Peyer's patch (tissue), 4 donors: ENCODE measurements at regions not wholly inside any gene's neighbourhood (a gene's known extent, or its start where the extent isn't known, plus 50 kb on each side); places are given as distances from the start of the nearest gene placed in this dataset.
"Not testable (repeated sequence)": the region's sequence is repeated elsewhere in the genome, so short reads cannot be mapped to it uniquely, and the experiment has no call there.

ENCODE experiments used
- CTCF ChIP-seq, 6 experiments: fragments of 450-650 bp in 4 of 6; fragments of 200-600 bp in 2 of 6; sonication (generic) in 1 of 6; IDR thresholded peaks; one replicate each; pipeline ENCODE4 v1.5.1; 2017 to 2019; ENCODE audit warnings: antibody characterized with exemption in 6 of 6, mild to moderate bottlenecking in 3 of 6, moderate library complexity in 1 of 6
- POLR2A ChIP-seq, 2 donors: fragments of 450-650 bp; IDR thresholded peaks; one replicate each; pipeline ENCODE4 v1.5.1; 2017; ENCODE audit warnings: antibody characterized with exemption in 2 of 2, mild to moderate bottlenecking in 2 of 2, moderate library complexity in 2 of 2

DNA sequence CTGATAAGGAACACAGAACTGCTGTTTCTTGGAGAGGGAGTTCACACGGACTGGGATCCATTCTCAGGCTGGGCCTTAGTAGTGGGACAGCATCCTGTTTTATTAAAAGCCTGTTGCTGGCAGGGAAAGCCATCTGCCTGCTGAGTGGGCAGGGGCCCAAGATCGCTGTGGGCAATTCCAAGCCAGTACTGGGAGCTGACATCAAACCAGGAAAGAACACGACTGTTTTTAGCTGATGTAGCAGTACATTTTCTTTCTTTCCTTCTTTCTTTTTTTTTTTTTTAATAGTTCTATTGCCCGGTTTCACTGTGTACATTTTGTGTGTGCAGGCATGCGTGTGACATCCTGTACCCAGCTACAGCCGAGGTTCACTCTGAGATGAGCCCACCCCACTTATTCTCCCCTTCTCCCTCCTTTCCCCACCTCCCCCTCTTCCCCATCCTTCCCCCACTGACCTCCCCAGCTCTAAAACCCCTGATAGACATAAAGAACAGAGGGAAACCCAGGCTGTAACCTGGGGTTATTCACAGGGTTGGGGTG lies 143.5 kb upstream of the PLGLB2 start:
- not testable (repeated sequence) for TF ChIP-seq POLR2A, CTCF (IDR thresholded peaks at IDR 0.05)
